HG03439 (cell line): ENCODE measurements at regions not wholly inside any gene's neighbourhood (a gene's known extent, or its start where the extent isn't known, plus 50 kb on each side); places are given as distances from the start of the nearest gene placed in this dataset.

Experiments used
- ATAC-seq: cut with Tn5 transposase; IDR thresholded peaks from one replicate; pipeline ENCODE4 v1.9.1; 2021; ENCODE audit warnings: mild to moderate bottlenecking, moderate library complexity; ENCODE audit not compliant: unreplicated experiment

- no peak for ATAC-seq
These were observed 60.5 kb downstream of the NR2F2 start for GRCh38 chr15:96390986-96391385.

DNA sequence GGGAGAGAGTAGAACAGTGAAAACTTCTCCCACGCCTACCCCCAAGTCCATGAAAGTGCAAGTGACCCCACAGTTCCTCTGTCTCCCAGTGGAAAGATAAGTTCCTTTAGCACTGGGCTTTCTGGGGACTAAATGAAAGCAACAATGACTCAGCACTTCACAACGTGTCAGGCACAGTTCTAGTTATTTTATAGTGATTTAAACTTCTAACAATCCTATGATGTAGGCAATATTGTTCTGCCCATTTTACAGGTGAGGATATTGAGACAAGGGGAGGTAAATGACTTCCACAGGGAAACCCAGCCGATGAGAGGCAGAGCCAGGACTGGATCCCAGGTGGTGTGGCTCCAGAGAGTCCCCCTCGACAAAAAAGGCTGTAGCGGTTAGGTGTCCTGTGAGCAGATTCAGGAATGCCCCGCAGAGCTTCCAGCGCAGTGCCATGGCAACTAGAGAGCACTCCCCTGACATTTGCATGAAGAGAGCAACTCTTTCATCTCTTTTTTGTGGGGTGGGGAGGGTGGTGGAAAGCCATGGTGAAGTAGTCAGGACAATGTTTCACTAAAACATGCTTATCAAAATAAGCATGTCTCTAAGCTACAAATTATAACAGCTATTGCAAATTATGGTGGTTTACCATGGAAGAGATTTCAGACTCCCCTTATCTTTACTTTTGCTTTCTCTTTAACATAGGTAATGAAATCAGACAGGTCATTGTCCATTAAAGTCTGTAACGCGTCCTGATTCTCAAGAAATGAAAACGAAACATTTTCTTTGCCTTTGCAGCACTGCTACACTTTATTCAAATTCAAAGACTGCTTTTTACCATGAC lies 62.1 kb downstream of the NR2F2 start:
- no peak for ATAC-seq

GRCh38 chr15:96393209-96393513 lies 62.7 kb downstream of the NR2F2 start:
- no peak for ATAC-seq

- no peak for ATAC-seq
These were observed 65.2 kb downstream of the NR2F2 start for GRCh38 chr15:96395687-96396086.

DNA sequence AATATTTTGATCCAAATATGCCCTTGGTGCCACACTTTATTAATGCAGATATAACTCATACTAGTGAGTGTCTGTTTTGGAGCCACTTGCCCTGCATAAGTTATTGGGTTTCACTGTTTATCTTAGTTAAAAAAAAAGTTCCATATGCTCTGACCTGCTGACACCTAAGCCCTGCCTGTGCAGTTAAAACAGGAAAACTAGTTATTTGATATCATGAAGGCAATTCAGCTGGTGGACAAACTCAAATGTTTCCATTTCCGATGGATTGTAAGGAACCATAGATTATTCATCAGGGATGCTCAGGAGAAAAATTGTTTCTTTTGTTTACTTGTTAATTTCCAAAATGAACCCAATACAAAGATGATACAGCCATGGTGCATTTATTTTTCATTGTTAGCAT lies 68.3 kb downstream of the NR2F2 start:
- no peak for ATAC-seq

DNA sequence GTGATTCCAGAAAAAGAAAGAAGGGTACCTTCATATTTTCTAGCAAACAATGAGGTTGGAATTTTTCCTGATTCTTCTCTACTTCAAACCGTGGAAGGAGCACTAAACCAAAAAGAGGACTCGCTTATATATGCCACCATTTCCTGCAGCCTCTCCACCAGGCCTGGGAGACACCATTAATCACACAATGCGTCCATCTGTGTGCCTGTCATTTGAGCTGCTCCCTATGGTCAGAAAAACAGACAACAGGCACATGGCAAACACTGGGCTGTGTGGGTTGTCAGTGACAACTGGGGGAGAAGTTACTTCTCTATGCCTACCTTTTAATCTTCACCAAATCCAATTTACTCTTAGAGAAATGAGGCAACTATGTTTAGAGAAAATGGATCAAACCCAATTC lies 71.9 kb downstream of the NR2F2 start:
- no peak for ATAC-seq

GRCh38 chr15:96403071-96403470 lies 72.6 kb downstream of the NR2F2 start:
- ATAC-seq = no peak

DNA sequence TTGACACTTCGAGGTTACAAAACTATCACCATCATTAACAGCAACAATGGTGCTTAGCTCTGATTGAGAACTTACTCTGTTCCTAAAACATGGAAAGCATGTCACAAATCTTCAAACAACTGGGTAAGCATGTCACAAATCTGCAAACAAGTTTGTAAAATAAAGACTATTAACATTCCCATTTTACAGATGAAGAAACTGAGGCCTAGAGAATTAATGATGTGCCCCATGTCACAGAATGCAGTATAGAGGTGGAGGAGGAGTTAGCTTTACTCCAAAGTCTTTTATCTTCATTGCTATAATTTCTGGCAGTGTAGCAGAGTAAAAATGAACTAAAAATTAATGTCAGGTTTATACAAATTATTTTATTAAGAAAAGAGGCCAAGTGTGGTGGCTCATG lies 73.4 kb downstream of the NR2F2 start:
- no peak for ATAC-seq

- no peak for ATAC-seq
These were observed 74.1 kb downstream of the NR2F2 start for GRCh38 chr15:96404560-96404959.

- ATAC-seq = no peak
These were observed 75.8 kb downstream of the NR2F2 start for GRCh38 chr15:96406291-96406690.

GRCh38 chr15:96406701-96407100 lies 76.2 kb downstream of the NR2F2 start:
- ATAC-seq = no peak

DNA sequence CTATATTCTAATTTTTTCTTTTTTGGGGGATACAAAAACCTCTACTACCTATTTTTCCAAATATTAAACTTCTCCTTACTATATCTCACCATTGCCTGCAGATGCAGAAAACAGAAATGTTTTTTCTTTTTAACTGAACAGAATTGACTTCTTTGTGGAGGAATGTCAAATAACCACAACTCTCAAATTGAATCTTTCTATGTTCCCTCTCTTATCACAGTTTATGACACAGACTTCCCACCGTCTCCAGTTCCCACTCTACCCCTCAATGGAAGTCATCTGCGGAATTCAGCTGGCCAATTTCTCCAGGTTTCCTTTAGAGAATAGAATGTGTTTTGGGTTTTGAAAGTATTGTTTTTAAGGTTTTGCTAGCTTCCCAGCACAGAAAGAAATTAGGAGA lies 77.0 kb downstream of the NR2F2 start:
- no peak for ATAC-seq

DNA sequence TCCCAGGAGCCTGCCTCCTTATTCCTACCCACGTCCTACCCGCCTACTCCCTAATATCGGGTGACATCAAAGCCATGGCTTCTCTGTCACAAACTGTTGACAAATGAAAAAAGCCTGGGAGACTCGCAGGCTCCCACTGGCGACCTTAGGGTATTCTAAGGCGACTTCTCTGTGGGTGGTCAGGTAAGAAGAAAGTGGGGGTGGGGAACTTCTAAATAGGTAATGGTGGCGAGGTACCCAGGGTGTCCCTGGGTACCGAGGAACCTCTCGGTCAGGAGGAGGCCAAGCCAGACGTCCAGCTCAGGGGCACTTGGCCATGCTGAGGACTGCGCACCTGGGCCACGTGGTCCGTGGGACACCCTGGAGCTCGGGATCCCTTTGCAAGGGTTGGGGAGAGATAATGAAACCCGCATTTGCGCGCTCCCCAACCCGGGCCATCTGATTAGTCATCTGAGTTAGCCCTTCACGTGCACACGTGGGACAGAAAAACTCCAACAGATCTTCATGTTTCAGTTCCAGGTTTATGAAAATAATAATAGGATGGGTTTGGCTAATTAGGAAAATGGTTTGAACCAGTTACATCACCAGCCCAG lies 78.2 kb downstream of the NR2F2 start:
- ATAC-seq = no peak

GRCh38 chr15:96409215-96410138 lies 79.0 kb downstream of the NR2F2 start:
- ATAC-seq = no peak

DNA sequence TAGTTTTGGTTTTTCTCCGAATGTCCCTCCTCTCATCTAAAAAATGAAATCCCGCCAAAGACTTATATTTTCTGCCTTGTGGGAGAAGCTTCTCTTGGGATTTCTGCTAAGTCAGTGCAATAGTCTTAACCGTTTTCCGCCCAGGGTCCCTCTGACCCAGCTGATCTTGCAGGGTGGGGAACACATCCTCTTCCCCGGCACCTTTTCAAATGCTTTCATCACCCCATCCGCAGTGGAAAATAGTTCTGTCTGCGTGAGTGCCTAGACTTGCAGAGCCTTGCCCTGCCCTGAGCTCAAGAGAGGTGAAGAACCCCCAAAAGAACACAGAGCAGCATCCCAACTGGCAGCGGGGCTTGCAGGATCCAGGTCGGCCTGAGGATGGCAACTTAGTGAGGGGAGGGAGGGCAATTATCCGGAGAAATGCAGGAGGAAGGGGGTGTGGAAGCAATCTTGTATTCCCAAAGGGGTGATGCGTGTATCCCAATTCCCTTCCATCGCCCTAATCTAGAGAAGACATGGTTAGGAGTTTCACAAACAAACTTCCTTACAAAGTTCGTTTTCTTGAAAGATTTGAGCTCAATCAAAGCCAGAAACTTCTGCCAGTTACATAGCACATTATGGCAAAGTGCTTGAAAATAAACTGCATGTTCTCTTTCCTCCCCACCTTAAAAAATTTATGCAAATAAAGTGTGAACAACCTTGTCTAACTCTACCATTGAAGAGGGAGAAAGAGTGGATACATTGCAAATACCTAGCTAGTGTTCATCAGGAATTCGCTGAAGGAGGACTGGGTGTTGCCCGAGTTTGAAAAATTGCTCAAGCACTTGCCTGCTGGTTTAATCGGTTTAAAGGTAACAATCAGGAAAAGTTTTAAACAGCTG lies 79.9 kb downstream of the NR2F2 start:
- no peak for ATAC-seq

DNA sequence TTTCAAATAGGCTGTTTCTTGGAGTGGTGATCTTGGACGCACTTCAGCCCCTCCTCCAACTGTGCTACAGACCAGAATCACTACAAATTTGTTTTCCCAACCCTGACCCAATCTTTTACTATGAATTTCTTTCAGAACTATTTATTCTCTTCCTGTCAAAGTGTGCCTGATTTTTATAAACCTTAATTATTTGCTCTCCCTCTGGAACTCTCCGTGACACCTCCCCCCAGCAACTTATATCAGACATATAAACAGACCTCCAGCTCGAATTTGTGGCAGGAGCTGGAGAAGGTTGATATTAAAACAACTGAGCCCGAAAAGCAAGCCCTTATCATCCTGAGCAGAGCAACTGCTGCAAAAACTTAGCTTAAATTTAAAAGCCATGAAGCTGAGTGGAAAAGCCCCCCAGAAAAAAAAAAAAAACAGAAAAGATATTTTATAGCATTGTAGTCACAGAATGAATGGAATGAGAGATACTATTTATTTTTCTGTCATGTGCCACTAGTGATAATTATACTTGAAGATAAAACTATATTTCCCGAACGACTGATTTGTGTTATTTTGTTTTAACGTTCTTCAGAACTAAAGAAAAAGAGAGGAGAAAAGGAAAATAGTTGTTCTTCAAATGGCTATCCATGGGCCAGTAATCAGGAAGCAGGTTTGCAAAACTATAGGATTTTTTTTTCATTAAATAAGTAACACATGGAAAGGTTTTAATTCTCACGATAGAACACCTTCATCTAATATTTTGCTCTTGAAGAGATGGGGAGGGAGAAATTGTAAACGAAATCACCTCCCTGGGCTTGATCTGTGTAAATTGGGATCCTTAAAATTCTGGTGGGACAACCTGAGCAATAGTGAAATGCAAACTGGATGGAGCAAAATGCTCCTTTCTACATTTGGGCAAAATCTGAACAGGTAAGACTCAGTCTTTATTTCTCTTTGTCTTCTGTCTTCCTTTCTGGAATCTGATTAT lies 80.8 kb downstream of the NR2F2 start:
- no peak for ATAC-seq

GRCh38 chr15:96412045-96412905 lies 81.8 kb downstream of the NR2F2 start:
- ATAC-seq = no peak

DNA sequence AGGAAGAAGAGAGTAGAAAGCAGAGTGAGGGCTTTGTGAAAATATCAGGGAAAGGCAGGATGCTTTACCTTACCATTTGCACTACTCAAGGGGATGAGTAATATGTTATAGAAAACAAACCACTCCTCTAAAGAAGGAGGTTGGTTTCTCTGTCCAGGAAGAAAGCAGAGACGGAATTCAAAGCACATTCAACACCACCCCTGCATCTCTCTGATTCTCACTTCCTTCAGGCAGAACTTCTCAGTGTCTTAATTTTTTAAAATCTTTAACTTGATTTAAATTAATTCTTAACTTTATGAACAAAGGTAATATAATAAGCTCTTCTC lies 82.4 kb downstream of the NR2F2 start:
- ATAC-seq = no peak

GRCh38 chr15:96413657-96414056 lies 83.2 kb downstream of the NR2F2 start:
- no peak for ATAC-seq
